ENCODE measurements at regions not wholly inside any gene's neighbourhood (a gene's known extent, or its start where the extent isn't known, plus 50 kb on each side); places are given as distances from the start of the nearest gene placed in this dataset.

- TF ChIP-seq CTCF (IDR thresholded peaks at IDR 0.05) (no peak), SMC3 (IDR thresholded peaks at IDR 0.05) (no peak), EP300 (IDR thresholded peaks at IDR 0.05) (no peak), POLR2A (IDR thresholded peaks at IDR 0.05; ENCODE audit: low read length) (no peak), BHLHE40 (IDR thresholded peaks at IDR 0.05; ENCODE audit: low read depth, low read length) (no peak), MAZ (IDR thresholded peaks at IDR 0.05; ENCODE audit: borderline replicate concordance, low read depth, low read length) (no peak), NPAS2 (CRISPR knock-in tag; IDR thresholded peaks at IDR 0.05; ENCODE audit: borderline replicate concordance) (no peak), JUNB (IDR thresholded peaks at IDR 0.05) (no peak)
Observed at GRCh38 chr1:226816576-226816975, 53.8 kb upstream of the PSEN2 start.

All from A549 (cell line).